Kasumi-1 (cell line): ENCODE measurements at regions not wholly inside any gene's neighbourhood (a gene's known extent, or its start where the extent isn't known, plus 50 kb on each side); places are given as distances from the start of the nearest gene placed in this dataset.

ENCODE experiments used
- DNase-seq, 2 experiments: peaks; one replicate each; lab custom pipeline; 2025; lab: John Stamatoyannopoulos, UW

- no peak for DNase-seq
Measured at GRCh38 chr12:30874455-30875321, 51.9 kb upstream of the TSPAN11 start.

GRCh38 chr12:30870491-30871265, 55.9 kb upstream of the TSPAN11 start:
- no peak for DNase-seq

DNA sequence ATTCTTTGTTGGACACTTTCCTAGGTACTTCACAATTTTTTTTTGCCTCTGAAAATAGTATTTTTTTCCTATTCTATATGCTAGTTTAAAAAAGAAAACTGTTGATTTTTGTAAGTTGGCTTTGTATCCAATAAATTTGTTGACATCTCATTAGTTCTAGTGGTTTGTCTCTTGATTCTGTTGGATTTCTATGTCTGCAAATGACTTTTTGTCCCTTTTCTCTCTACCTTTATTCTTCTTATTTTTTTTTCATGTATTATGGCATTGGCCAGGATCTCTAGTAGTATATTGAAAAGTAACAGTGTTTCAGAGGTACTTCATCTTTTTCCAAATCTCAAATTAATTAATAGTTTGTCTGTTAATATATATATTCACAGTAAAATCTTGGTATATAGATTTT, 59.1 kb upstream of the TSPAN11 start:
- DNase-seq = no peak

DNA sequence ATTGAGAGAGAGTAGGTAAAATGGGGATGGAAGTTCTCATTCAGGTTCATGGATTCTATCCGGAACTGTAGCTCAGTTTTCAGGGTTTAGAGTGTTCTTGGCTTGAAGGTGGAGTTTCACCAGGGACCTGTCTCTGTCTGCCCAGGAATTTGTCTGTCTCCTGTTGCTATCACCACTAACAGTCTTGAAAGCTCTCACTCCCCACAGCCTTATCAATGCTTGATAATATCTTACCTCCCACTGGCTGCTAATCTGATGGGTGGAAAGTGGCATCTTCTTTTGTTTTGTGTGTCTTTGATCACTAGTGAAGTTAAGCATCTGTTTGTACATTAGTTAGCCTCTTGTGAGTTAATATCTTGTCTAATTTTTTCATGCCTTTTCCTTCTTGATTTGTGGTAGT, 60.3 kb upstream of the TSPAN11 start:
- no peak for DNase-seq

- no peak for DNase-seq
Measured at GRCh38 chr12:30863839-30864238, 62.7 kb upstream of the TSPAN11 start.

DNA sequence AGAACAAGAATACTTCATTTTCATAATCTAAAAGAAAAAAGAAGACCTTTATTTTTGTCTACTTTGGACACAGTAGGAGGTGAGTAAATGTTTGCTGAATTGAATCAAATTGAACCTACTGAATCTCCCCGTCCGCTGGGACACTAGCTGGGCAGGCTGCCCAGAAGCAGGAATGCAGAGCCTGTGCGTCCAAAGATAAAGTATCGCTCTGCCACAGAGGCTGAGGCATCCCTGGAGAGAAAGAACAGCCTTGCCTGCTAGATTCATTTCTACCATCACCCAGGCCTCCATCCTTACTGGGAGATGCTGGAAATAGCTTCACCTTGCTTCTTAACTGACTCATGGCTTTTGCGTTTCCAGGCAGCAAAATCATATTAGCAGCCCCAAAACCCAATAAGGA, 64.1 kb upstream of the TSPAN11 start:
- DNase-seq = no peak

- DNase-seq = no peak
Measured at GRCh38 chr12:30859226-30859625, 67.3 kb upstream of the TSPAN11 start.

- DNase-seq = no peak
Measured at GRCh38 chr12:30858471-30858870, 68.1 kb upstream of the TSPAN11 start.

DNA sequence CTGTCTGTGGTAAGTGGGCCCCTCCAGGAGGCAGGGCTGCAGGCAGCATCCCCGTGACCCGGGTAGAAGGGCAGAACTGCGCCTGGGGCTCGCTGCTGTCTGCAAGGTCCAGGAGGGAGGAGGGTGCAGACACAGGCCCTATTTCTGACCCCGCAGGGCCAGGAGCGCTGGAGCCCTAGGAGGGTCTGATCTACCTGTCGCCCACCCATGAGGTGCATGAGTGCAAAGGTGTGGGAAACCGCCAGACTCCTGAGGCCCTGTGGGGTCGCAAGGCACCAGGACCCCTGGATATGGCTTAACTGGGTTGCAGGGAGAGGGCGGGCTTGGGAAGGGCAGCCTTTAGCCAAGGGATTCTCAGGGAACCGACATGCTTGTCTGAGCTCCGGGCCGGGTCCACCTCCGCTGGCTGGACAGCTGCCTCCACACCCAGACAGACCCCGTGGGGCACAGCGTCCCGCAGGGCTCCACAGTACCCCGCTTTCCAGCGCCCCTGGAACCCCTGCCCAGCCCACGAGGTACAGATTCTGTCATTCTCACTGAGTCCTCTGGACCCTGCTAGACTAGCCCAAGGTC, 72.9 kb upstream of the TSPAN11 start:
- no peak for DNase-seq

- no peak for DNase-seq
Measured at GRCh38 chr12:30850684-30851083, 75.9 kb upstream of the TSPAN11 start.

DNA sequence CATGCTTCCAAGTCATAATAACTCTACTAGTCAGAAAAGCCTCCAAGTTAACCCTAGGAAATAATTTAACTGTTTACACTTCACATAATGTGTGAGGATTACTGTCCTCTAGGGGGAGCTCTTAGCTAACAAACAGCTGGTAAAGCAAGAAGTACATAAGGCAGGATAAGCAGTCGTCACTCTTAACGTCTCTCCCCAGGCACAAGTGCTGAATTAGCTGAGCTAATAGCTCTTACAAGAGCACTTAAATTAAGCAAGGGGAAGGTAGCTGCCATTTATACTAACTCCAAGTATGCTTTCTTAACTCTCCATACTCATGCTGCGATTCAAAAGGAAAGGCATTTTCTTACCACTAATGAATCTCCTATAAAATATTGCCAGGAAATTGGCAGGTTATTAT, 79.3 kb upstream of the TSPAN11 start:
- peak; percentile 53 to 74 for DNase-seq

DNA sequence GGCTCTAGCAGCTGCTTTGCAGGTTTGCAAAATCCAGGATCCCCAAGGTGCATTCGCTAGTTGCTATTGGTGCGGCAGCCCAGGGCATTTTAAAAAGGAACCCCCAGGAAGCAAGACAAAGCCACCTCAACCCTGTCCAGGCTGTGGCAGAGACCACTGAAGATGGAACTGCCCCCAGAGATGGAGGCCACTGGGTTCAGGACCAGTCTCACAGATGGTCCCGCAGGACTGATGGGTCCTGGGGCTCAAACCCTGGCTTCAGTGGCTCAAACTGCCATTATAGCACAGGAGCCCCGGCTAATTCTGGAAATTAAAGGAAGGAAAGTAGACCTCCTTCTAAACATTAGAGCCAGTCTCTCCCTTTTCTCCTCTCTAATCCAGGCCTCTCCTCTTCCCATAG, 79.8 kb upstream of the TSPAN11 start:
- no peak for DNase-seq

- no peak for DNase-seq
Measured at GRCh38 chr12:30845676-30846075, 80.9 kb upstream of the TSPAN11 start.

- no peak for DNase-seq
Measured at GRCh38 chr12:30843211-30843610, 83.3 kb upstream of the TSPAN11 start.

DNA sequence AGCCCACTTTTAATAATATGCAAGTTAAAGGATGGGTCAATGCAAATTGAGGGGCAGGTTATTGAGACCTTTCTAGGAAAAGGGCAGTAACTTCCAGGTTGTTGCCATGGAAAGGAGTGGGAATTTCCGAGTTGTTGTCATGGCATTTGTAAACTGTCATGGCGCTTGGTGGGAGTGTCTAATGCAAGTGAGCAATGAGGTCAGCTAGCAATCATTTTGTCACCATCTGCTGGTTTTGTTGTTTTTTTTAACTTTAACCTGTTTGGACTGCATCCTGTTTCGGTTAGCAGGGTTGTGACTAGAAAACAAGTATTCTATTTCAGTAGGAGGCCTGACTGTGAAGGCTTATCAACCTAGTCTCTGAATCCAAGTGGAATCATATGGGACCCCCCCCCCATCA, 85.8 kb upstream of the TSPAN11 start:
- no peak for DNase-seq

- DNase-seq = no peak
Measured at GRCh38 chr12:30839643-30840220, 85.0 kb upstream of the CAPRIN2 start.

GRCh38 chr12:30837595-30837994, 82.8 kb upstream of the CAPRIN2 start:
- no peak for DNase-seq

- DNase-seq = no peak
Measured at GRCh38 chr12:30836656-30837445, 82.1 kb upstream of the CAPRIN2 start.

DNA sequence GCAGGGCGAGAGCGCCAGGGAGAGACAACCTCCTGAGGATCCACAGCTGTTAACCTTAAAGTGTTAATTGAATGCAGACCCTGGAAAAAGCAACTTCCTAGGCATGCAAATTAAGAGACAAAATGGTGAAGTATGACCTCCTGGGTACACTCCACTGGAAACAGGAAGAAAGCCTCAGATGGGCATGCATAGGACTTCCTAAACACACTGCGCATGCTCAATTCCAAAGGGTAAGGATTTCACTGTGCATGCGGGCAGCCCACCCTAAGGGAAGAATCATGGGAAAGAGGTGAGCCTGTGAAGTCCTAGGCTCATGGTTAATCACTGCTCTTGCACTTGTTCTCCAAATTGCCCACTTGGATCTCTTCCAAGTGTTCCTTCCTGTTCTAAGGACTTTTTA, 80.5 kb upstream of the CAPRIN2 start:
- no peak for DNase-seq

DNA sequence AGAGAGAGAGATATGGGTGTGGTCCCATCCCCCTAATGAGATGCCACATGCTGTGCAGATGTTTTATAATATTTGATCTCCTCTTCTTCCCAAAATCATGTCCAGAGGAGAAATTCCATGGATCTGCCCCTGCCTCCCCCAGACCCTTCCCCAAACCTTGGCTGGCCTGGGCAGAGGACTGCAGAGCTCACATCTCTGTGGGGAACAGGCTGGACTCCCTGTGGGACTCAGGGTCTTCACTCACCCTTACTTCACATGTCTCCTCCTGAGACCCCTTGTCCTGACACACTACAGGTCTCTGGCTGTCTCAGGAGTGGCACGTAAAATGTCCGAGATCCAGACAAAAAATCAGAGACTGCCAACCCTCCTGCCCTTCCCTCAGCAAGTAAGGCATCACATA, 76.0 kb upstream of the CAPRIN2 start:
- DNase-seq = no peak

DNA sequence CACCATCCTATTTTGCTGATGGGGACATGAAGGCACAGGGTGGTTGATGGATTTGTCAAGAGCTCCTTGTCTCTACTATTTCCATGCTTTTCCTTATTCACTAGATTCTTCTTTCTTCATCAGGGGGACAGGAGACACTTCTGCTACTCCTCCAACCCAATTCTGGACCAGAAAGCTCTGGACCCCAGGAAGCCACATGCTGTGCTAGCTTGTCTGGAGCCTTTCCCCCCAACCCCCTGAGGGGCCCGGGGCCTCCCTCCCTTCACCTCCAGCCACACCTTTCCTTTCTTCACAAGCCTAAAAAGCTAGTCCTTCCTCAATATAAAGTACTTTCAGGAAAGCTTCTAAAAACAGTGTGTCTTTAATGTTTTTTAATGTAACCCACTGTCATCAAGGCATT, 75.1 kb upstream of the CAPRIN2 start:
- DNase-seq = no peak

DNA sequence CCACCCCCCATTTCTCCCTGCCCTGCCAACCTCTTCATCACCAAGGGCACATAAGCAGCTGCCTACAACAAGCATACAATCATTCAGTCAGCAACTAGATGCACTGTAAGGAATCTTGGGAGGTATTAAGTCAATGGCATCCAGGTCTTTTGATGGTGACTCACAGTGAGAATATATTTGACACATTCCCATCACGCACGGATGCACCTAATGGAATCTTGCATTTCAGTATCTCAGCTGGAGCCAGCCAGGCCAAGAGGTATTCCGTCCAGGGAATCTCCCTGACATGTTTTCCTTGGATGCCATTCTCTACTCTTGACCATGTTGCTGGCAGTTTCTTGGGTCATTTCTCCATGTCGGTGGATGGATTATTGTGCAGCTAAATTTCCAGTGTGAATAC, 73.9 kb upstream of the CAPRIN2 start:
- no peak for DNase-seq
